A204.1 (cell line): ENCODE measurements at regions not wholly inside any gene's neighbourhood (a gene's known extent, or its start where the extent isn't known, plus 50 kb on each side); places are given as distances from the start of the nearest gene placed in this dataset.

ENCODE experiments used
- FAIRE-seq: peaks from 2 replicates; lab custom pipeline; 2012; peaks lifted over from hg19 to GRCh38; lab: Jason Lieb, UNC

DNA sequence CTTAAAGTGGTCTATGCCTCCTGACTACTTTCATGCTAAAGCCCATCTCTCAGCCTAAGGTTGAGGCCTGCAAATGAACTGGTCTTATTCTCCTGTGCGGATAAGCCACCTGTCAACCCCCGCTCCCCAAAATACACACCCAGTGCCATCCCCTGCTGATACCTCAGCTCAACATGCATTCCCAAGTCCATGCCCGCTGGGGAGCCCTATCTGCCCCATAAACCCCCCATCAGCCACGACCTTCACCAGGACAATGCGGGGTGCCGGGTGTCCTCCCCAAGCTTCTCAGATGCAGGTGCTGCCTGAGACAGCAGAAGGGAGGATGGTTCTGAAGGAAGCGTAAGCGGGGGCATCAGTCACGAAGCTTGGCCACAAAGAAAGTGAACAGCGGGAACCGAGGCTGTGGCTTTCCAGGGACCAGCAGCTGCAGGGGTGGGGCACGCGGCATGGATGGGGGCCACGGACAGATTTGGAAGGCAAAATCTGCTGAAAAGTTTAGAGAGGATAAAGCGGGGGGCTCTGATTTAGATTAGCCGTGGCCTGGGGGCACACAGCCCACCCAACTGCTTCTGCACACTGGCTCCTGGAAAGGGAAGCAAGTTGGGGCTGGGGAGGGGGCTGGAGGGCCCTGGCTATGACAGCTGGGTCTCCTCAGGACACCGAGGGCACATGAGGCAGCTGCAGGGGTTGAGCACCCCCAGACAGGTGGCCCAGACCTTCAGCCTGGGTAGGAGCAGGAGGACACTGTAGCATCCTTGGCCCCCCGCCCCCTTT is 1391.9 kb downstream of the TBC1D22A start:
- FAIRE-seq = no peak

- no peak for FAIRE-seq
These were observed 1391.3 kb downstream of the TBC1D22A start for GRCh38 chr22:48153726-48154125.

DNA sequence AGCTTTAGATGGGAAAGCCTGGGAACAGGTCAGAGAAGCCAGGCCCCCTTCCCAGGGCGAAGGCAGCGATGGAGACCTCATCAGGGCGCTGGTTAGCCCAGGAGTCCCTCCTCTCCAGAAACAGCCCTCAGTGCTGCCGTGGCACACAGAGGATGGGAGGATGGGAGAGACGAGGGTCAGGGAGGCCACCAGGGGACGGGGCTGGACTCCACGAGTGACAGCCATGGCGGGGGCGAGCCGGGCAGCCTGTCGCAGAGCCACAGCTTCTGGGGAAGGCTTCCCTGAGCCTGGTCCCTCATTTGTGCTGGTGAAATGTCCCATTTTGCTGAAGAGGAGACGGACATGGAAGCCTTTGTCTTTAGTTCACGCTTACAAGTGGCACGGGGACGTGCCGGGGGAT is 1390.5 kb downstream of the TBC1D22A start:
- no peak for FAIRE-seq

- FAIRE-seq = no peak
These were observed 1389.8 kb downstream of the TBC1D22A start for GRCh38 chr22:48152164-48152775.

- FAIRE-seq = no peak
These were observed 1389.2 kb downstream of the TBC1D22A start for GRCh38 chr22:48151641-48152040.

GRCh38 chr22:48147831-48148230 is 1385.4 kb downstream of the TBC1D22A start:
- no peak for FAIRE-seq

- no peak for FAIRE-seq
These were observed 1385.0 kb downstream of the TBC1D22A start for GRCh38 chr22:48147404-48147803.

DNA sequence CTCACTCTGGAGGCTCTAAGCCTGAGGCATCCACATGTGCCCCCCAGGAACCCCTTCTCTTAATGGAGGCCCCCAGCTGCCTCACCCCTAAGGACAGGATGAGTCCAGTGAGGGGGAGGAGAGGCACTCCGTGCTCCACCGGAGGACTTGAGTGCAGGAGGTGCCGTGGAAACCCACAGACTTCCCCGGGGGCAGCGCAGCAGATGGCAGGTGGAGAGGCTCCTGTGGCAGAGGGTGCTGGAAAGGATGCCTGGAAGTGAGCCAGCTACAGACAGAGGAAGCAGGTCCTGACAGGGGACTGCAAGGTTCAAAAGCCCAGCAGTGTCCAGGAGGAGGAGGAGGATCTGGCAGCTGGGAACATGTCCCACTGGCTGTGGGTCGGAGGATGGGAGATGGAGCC is 1384.0 kb downstream of the TBC1D22A start:
- FAIRE-seq = no peak

GRCh38 chr22:48145738-48146137 is 1383.3 kb downstream of the TBC1D22A start:
- no peak for FAIRE-seq

- no peak for FAIRE-seq
These were observed 1381.9 kb downstream of the TBC1D22A start for GRCh38 chr22:48144318-48144717.

DNA sequence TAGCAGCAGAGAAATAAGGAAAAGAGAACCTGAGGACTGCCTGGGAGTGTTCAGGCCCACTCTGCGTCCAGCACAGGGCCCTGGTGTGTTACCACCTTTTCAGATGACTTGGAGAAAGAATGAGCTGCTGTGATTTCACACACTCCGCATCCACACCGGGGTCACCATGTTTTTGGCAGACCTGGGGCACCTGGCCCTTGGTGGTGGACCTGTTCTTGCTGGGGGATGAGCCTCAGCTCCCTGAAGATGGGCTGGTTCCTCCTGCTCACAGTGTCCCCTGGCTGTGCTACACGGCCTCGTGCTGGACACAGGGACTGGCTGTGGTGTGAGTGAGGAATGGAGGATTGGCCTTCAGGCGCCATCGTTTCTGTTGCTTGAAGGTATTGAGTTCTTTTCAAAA is 1381.4 kb downstream of the TBC1D22A start:
- no peak for FAIRE-seq

- no peak for FAIRE-seq
These were observed 1379.9 kb downstream of the TBC1D22A start for GRCh38 chr22:48142388-48142787.

- FAIRE-seq = no peak
These were observed 1378.9 kb downstream of the TBC1D22A start for GRCh38 chr22:48141301-48141700.

DNA sequence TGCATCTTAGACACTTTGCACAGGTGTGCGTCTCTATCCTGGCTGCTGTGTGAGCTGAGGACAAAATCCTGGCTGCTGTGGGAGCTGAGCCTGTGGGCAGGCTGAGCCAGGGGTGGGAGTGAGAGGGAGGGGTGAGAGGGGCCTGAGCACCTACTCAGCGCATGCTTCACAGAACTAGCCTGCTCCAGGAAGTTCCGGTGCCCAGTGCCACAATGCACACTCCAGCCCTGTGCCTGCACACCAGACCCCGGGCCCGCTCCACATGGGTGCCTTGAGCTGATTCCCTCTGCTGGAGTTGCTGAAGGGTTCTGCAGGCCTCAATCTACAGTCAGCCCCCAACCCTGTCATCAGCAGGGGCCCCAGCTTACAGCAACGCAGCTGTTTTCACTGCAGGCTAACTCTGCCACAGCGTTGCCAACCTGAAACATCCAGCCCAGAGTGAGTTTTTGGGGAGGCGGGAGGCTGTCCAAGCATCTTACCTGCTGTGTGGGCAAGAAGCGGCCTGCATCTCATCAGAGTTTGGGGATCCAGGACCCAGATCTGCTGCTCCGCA is 1377.9 kb downstream of the TBC1D22A start:
- FAIRE-seq = no peak

GRCh38 chr22:48139776-48140175 is 1377.3 kb downstream of the TBC1D22A start:
- no peak for FAIRE-seq

DNA sequence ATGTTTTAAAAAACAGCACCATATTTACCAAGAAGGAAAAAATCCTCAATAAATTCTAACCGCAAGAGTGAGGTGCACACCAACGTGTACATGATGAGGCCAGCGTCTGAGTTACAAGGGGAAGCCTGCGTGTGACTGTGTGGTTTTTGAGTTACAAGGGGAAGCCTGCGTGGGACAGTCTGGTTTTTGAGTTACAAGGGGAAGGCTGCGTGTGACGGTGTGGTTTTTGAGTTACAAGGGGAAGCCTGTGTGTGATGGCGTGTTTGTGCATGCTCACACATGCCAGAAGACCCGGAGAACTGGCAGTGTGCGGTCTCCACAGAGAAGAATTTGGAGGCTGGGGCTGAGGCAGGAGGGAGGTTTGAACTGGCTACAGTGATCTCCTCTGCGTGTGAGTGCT is 1376.4 kb downstream of the TBC1D22A start:
- FAIRE-seq = no peak

DNA sequence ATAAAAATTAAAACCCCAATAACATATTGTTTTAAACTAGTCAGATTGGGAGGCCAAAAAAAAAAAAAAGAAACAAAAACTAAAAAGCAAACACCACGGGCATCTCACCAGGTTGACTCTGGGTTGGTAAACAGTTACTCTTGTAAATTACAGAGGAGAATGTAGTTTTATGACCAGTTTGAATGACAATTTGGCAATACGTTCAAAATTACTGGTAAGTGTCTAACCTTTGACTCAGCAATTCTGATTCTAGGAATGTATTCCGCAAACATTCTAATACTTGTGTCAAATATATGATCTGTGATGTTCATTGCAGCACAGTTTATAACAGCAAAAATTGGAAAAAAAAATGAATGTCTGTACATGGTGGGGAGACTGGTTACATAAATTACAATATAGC is 1376.0 kb downstream of the TBC1D22A start:
- FAIRE-seq = no peak

- FAIRE-seq = no peak
These were observed 1375.2 kb downstream of the TBC1D22A start for GRCh38 chr22:48137640-48138039.

DNA sequence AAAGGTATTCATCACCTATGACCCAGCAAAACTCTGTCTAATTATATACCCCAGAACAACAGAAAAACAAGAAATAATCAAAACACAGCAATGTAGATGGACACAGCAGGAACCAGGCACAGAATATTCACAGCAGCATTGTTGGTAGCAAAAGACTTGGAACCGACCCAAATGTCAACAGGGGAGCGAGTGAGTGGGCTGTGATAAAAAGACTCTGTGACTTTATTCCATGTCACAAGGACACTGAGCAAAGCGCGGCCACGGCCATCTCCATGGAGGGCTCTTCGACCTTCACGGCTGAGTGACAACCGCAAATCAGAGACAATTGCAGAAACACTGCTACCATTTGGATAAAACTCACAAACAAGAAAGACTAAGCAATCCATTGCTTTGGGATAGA is 1373.1 kb downstream of the TBC1D22A start:
- FAIRE-seq = no peak

DNA sequence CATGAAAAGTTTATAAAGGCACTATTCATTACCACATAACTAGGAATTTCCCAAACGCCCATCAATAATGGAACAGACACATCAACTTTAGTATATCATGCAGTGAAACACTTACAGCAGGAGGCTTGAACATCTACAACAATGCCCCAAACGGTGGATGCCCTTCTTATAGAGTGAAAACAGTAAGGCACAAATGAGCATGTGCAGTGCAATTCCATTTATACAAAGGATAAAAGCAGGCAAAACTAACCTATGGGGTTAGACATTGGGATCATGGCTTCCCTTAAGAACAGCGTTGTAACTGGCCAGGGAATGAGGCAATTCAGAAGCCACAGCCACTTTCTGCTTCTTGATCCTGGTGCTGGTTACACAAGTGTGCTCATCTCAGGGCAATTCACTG is 1363.0 kb downstream of the TBC1D22A start:
- FAIRE-seq = no peak

- no peak for FAIRE-seq
These were observed 1359.5 kb downstream of the TBC1D22A start for GRCh38 chr22:48121984-48122383.

DNA sequence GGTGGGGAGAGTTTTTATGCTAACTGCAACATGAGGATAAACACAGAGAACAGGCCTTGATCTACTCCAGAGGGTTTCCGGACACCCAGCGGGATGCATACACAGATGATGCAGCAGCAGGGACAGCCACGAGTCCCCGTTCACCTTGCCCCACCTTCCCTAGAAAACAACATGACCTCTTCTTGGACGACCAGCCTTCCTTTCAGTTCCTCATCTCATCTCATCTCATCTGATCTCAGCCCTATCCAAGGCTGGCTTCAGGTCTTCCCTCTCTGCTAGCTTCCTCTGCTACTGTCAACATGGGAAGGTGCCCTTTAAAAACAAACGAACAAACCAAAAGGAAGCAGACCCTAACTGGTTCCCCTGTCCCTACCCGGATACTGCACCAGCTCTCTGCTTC is 1356.2 kb downstream of the TBC1D22A start:
- no peak for FAIRE-seq

- FAIRE-seq = no peak
These were observed 1354.4 kb downstream of the TBC1D22A start for GRCh38 chr22:48116871-48117270.
